ENCODE measurements at regions not wholly inside any gene's neighbourhood (a gene's known extent, or its start where the extent isn't known, plus 50 kb on each side); places are given as distances from the start of the nearest gene placed in this dataset.

- H3K36me3 ChIP-seq (replicated peaks): no peaks in the 10 kb centered on the region
- DNase-seq: no peak
- no peak overlapping the region for H3K4me3 ChIP-seq (ENCODE audit: low read depth, low read length)
- in situ Hi-C loops (cut with HindIII; ENCODE audit: low pct_ligation_motif_present, low sequenced_read_pairs): no loop called here
- no peak for TF ChIP-seq CTCF (IDR thresholded peaks at IDR 0.05; ENCODE audit: low read depth, low read length, missing control alignments)
- H3K27ac ChIP-seq: no peak overlapping the region
- no peaks in the 10 kb centered on the region for H3K27me3 ChIP-seq (replicated peaks)
These were observed 122.7 kb downstream of the AKAP11 start for GRCh38 chr13:42394711-42395085.

DNA sequence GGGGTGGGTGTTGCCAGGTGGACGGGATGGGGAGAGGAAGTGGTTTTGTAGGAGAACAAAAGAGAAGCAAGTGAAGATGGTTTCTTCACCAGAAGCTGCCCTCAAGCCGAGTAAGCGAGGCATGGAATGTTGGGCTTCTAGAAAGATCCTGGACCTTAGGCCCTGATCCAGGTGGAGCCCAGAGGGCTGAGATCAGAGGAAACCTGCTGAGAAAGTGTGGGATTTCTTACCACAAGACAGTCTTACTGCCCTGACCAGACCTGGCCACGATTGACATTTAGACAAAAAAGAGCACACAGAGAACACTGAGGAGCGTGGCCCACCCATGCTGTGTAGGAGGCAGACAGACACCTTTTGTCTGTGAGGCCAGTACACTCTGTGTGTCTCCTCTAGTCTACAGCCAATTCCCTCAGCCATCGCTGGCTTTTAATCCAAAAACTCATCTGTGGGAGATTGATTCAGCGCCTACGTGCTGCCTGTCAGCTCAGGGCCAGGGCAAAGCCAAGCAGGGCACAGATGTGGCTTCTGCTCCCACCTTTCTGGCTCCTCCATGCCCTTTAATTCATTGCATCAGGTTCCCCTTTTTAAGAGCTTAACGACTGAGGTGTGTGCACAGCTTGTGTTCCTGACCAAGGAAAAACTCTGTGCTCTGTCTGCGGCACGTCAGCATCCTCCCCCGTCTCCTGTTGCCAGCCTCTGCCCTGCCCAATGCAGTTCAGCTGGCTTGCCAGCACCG, 123.3 kb downstream of the AKAP11 start:
- TF ChIP-seq CTCF (IDR thresholded peaks at IDR 0.05; ENCODE audit: low read depth, low read length, missing control alignments): no peak
- Histone ChIP-seq H3K4me3 (ENCODE audit: low read depth, low read length) (no peak overlapping the region), H3K36me3 (replicated peaks) (no peaks in the 10 kb centered on the region), H3K27ac (no peak overlapping the region), H3K27me3 (replicated peaks) (no peaks in the 10 kb centered on the region)
- DNase-seq: no peak
- in situ Hi-C loops (cut with HindIII; ENCODE audit: low pct_ligation_motif_present, low sequenced_read_pairs): no loop called here

- H3K27ac ChIP-seq: no peak overlapping the region
- in situ Hi-C loops (cut with HindIII; ENCODE audit: low pct_ligation_motif_present, low sequenced_read_pairs): no loop called here
- no peak for DNase-seq
- TF ChIP-seq CTCF (IDR thresholded peaks at IDR 0.05; ENCODE audit: low read depth, low read length, missing control alignments): no peak
- no peak overlapping the region for H3K4me3 ChIP-seq (ENCODE audit: low read depth, low read length)
- no peaks in the 10 kb centered on the region for H3K27me3 ChIP-seq (replicated peaks)
- H3K36me3 ChIP-seq (replicated peaks): no peaks in the 10 kb centered on the region
These were observed 124.5 kb downstream of the AKAP11 start for GRCh38 chr13:42396501-42396900.

DNA sequence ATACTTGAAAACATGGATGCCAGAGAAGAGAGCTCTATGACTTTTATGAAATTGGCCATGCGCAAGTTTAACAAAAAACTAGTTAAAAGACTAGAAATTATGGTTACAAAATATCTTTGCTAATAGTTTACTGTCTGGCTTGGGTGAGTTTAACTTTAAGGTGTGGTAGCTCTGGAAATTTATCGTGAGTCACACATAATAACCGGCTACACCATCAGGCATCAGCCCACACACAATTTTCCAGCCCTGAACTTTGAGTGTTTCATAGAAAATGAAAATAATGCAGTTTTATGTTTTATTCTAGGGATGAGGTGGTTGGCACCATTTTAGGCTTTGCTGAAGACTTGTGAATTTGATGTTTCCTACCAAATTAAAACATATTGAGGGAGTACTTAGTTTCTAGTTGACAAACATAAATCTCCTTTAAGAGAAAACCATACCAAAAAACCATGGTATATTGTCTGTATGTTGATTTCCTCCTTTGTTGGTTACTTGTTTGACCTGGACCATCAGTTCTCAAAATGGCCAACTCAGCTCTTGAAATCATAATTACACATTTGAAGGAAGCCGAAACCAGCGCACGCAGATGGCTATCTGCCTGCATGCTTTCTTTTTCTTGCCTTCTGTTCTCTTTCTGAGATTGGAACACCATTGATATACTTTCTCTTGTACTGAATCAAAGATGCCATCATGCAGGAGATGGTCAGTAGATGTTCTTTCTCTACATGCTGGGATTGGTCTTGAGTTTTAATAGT, 125.1 kb downstream of the AKAP11 start:
- Histone ChIP-seq H3K27ac (no peak overlapping the region), H3K4me3 (ENCODE audit: low read depth, low read length) (no peak overlapping the region), H3K36me3 (replicated peaks) (no peaks in the 10 kb centered on the region), H3K27me3 (replicated peaks) (no peaks in the 10 kb centered on the region)
- no peak for DNase-seq
- in situ Hi-C loops (cut with HindIII; ENCODE audit: low pct_ligation_motif_present, low sequenced_read_pairs): no loop called here
- TF ChIP-seq CTCF (IDR thresholded peaks at IDR 0.05; ENCODE audit: low read depth, low read length, missing control alignments): no peak

DNA sequence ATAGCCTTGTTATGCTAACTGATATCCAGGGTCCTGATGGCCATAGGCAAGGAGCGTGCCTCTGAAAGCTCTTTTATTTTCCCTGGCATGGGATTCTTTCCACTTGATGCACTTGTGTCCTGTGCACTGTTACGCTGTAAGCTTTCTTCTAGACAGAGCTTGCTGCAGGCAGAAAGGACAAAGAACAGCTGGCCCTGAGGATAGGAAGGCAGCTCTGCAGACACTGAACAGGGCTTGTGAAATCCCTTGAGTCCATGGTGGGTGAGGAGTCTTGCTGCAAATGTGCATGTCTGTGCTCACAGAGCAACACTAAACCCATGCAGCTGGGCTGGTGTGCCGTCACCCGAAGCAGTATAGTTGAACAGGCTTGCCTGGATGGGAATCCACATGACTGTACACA, 126.6 kb downstream of the AKAP11 start:
- TF ChIP-seq CTCF (IDR thresholded peaks at IDR 0.05; ENCODE audit: low read depth, low read length, missing control alignments): no peak
- H3K4me3 ChIP-seq (ENCODE audit: low read depth, low read length): no peak overlapping the region
- no peak for DNase-seq
- in situ Hi-C loops (cut with HindIII; ENCODE audit: low pct_ligation_motif_present, low sequenced_read_pairs): no loop called here
- H3K27ac ChIP-seq: no peak overlapping the region
- no peaks in the 10 kb centered on the region for H3K27me3 ChIP-seq (replicated peaks)
- no peaks in the 10 kb centered on the region for H3K36me3 ChIP-seq (replicated peaks)

All from brain microvascular endothelial cell (primary cell).